ENCODE measurements at regions not wholly inside any gene's neighbourhood (a gene's known extent, or its start where the extent isn't known, plus 50 kb on each side); places are given as distances from the start of the nearest gene placed in this dataset.
"Not testable (repeated sequence)": the region's sequence is repeated elsewhere in the genome, so short reads cannot be mapped to it uniquely, and the experiment has no call there.

- H3K4me3 ChIP-seq (IDR thresholded peaks at IDR 0.05; ENCODE audit: insufficient read depth, low read depth, low read length): no peak overlapping the region
- H2AFZ ChIP-seq (ENCODE audit: low read depth): no peak overlapping the region
- no peaks in the 10 kb centered on the region for H3K4me1 ChIP-seq (ENCODE audit: low read depth, poor library complexity, severe bottlenecking)
- no peak for TF ChIP-seq CTCF (conservative IDR thresholded peaks at IDR 0.05; ENCODE audit: low read depth, low read length)
- H3K4me2 ChIP-seq: no peak overlapping the region
- H3K9ac ChIP-seq: no peak overlapping the region
- H3K36me3 ChIP-seq (ENCODE audit: insufficient read depth): no peaks in the 10 kb centered on the region
- H4K20me1 ChIP-seq (ENCODE audit: insufficient read depth): no peaks in the 10 kb centered on the region
- no peak overlapping the region for H3K27ac ChIP-seq
- H3K27me3 ChIP-seq (ENCODE audit: insufficient read depth, low read depth): no peaks in the 10 kb centered on the region
- no peaks in the 10 kb centered on the region for H3K79me2 ChIP-seq (ENCODE audit: insufficient read depth, low read depth)
These were observed 351.2 kb upstream of the KIF2B start for GRCh38 chr17:53471514-53471913.

DNA sequence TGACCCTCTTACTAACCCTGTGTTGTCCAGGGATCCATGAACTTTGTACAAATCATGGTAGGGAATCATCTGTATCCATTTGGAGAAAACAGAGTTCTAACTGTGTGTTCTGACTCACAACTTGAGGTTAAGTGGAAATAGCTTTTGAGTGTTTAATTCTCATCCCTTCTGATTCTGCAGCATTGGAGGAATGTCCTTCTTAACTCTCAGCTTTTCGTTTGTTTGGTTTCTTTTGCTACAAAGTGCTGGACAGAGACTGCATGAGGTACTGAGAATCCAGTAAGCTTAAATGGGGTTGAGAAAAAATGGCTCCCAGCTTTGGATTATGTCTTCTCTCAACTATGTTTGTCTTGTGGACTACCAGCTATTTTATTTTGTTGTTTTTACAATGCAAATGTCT lies 352.1 kb upstream of the KIF2B start:
- TF ChIP-seq CTCF (conservative IDR thresholded peaks at IDR 0.05; ENCODE audit: low read depth, low read length): no peak
- H3K4me2 ChIP-seq: no peak overlapping the region
- H3K9ac ChIP-seq: no peak overlapping the region
- H4K20me1 ChIP-seq (ENCODE audit: insufficient read depth): no peaks in the 10 kb centered on the region
- H3K79me2 ChIP-seq (ENCODE audit: insufficient read depth, low read depth): no peaks in the 10 kb centered on the region
- no peak overlapping the region for H2AFZ ChIP-seq (ENCODE audit: low read depth)
- H3K4me3 ChIP-seq (IDR thresholded peaks at IDR 0.05; ENCODE audit: insufficient read depth, low read depth, low read length): no peak overlapping the region
- no peak overlapping the region for H3K27ac ChIP-seq
- no peaks in the 10 kb centered on the region for H3K27me3 ChIP-seq (ENCODE audit: insufficient read depth, low read depth)
- H3K4me1 ChIP-seq (ENCODE audit: low read depth, poor library complexity, severe bottlenecking): no peaks in the 10 kb centered on the region
- H3K36me3 ChIP-seq (ENCODE audit: insufficient read depth): no peaks in the 10 kb centered on the region

DNA sequence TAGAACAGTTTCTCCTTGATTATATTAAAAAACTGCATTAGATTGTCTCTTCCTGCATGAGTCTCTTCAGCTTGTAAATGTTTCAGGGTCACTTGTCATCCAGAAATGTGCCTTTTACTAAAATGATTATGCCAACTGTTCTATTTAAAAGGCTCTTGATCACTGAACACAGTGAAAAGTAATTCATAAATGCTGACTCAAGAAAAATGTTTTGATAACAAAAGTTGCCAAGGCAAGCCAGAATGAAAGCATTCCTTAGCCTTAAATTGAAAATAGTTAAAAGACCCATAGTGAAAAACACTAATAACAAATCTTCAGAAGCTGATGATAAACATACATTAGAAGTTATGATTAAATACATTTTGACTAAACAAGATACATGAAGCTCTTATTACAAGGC lies 356.0 kb upstream of the KIF2B start:
- Histone ChIP-seq H3K9ac (no peak overlapping the region), H3K79me2 (ENCODE audit: insufficient read depth, low read depth) (no peaks in the 10 kb centered on the region), H3K36me3 (ENCODE audit: insufficient read depth) (no peaks in the 10 kb centered on the region), H3K27ac (no peak overlapping the region), H3K27me3 (ENCODE audit: insufficient read depth, low read depth) (no peaks in the 10 kb centered on the region), H2AFZ (ENCODE audit: low read depth) (no peak overlapping the region), H4K20me1 (ENCODE audit: insufficient read depth) (no peaks in the 10 kb centered on the region), H3K4me2 (no peak overlapping the region), H3K4me1 (ENCODE audit: low read depth, poor library complexity, severe bottlenecking) (no peaks in the 10 kb centered on the region), H3K4me3 (IDR thresholded peaks at IDR 0.05; ENCODE audit: insufficient read depth, low read depth, low read length) (no peak overlapping the region)
- TF ChIP-seq CTCF (conservative IDR thresholded peaks at IDR 0.05; ENCODE audit: low read depth, low read length): no peak

GRCh38 chr17:53464396-53464795 lies 358.3 kb upstream of the KIF2B start:
- not testable (repeated sequence) for H3K4me1 ChIP-seq (ENCODE audit: low read depth, poor library complexity, severe bottlenecking); H3K36me3 ChIP-seq (ENCODE audit: insufficient read depth); H3K27me3 ChIP-seq (ENCODE audit: insufficient read depth, low read depth); H3K27ac ChIP-seq; H3K4me2 ChIP-seq; H4K20me1 ChIP-seq (ENCODE audit: insufficient read depth); H3K9ac ChIP-seq; H3K4me3 ChIP-seq (IDR thresholded peaks at IDR 0.05; ENCODE audit: insufficient read depth, low read depth, low read length); H2AFZ ChIP-seq (ENCODE audit: low read depth); H3K79me2 ChIP-seq (ENCODE audit: insufficient read depth, low read depth)

DNA sequence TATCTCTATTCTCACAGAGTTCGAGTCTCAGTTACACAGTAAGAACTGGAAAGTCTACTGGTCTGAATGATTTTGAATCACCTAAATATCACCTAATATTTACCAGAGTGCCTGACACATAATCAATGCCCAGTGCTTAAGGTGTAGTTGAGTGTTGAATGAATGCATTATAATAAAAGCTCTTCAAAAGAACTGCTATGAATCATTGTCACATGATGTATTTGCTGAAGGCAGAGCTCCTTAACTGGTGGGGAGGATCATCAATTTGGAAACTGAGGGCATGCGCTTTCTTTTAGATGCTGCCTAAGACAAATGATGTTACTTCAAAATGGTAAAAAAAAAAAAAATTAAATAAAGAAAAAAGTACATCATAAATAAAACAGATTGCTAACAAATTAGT lies 359.4 kb upstream of the KIF2B start:
- Histone ChIP-seq H3K36me3 (ENCODE audit: insufficient read depth) (no peaks in the 10 kb centered on the region), H4K20me1 (ENCODE audit: insufficient read depth) (no peaks in the 10 kb centered on the region), H3K27ac (no peak overlapping the region), H3K27me3 (ENCODE audit: insufficient read depth, low read depth) (no peaks in the 10 kb centered on the region), H3K4me1 (ENCODE audit: low read depth, poor library complexity, severe bottlenecking) (no peaks in the 10 kb centered on the region), H3K4me3 (IDR thresholded peaks at IDR 0.05; ENCODE audit: insufficient read depth, low read depth, low read length) (no peak overlapping the region), H3K4me2 (no peak overlapping the region), H3K9ac (no peak overlapping the region), H2AFZ (ENCODE audit: low read depth) (no peak overlapping the region), H3K79me2 (ENCODE audit: insufficient read depth, low read depth) (no peaks in the 10 kb centered on the region)
- no peak for TF ChIP-seq CTCF (conservative IDR thresholded peaks at IDR 0.05; ENCODE audit: low read depth, low read length)
